ENCODE measurements at regions not wholly inside any gene's neighbourhood (a gene's known extent, or its start where the extent isn't known, plus 50 kb on each side); places are given as distances from the start of the nearest gene placed in this dataset.
"Not testable (repeated sequence)": the region's sequence is repeated elsewhere in the genome, so short reads cannot be mapped to it uniquely, and the experiment has no call there.

GRCh38 chr5:60435808-60436207 is 264.2 kb downstream of the DEPDC1B start:
- no peak for TF ChIP-seq POLR2AphosphoS5 (IDR thresholded peaks at IDR 0.05; ENCODE audit: low read depth, low read length)
- TF ChIP-seq SPI1 (IDR thresholded peaks at IDR 0.05; ENCODE audit: low read depth, low read length) = no peak
- no peak for TF ChIP-seq PAX5 (IDR thresholded peaks at IDR 0.05; ENCODE audit: insufficient read depth, low read length, severe bottlenecking)
- TF ChIP-seq TAF1 (IDR thresholded peaks at IDR 0.05; ENCODE audit: low read depth, low read length) = no peak
- FAIRE-seq (no peak), DNase-seq (ENCODE audit: insufficient read length, low spot score) (no peak)

- FAIRE-seq; DNase-seq (ENCODE audit: insufficient read length, low spot score): not testable (repeated sequence)
Measured at GRCh38 chr5:60426189-60426588, 273.8 kb downstream of the DEPDC1B start.

GRCh38 chr5:60420773-60421172 is 279.2 kb downstream of the DEPDC1B start:
- DNase-seq (ENCODE audit: insufficient read length, low spot score) = not testable (repeated sequence)

DNA sequence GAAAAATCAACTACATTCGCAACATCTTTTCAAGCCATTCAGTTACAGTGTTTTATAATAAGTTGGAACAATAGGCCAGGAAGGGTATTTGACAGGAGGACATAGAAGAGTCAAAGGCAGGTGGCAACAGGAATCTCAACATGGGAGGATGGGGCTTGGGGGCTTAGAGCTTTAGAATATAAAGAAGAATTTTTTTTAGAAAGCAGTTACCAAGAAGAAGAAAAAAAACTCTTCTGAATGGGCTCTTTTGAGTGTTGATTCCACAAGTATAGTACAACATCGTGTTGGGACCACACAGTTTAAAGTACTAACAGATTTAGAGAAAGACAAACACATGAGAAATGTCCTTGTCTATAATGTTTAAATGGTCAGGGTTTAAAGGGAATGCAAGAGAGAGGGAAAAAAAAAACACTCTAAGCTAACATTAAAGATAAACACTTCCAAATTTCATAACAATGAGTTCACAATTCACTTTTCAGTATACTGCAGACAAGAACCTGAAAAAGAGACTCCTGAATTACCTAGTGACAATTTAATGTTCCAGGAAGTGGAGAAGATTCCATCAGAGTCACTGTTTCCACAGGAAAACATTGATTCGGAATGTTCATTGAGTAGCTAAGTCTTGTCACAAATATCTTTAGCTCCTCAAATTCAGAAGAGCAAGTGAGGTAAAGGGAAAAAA is 282.3 kb downstream of the DEPDC1B start:
- DNase-seq (ENCODE audit: insufficient read length, low spot score) (no peak), FAIRE-seq (no peak)
- TF ChIP-seq POLR2A (IDR thresholded peaks at IDR 0.05; ENCODE audit: low read depth, low read length) = no peak
- no peak for TF ChIP-seq PAX5 (IDR thresholded peaks at IDR 0.05; ENCODE audit: insufficient read depth, low read length, severe bottlenecking)

More at GRCh38 chr5:60420773-60421172, 279.2 kb downstream of the DEPDC1B start:
- FAIRE-seq = not testable (repeated sequence)

DNA sequence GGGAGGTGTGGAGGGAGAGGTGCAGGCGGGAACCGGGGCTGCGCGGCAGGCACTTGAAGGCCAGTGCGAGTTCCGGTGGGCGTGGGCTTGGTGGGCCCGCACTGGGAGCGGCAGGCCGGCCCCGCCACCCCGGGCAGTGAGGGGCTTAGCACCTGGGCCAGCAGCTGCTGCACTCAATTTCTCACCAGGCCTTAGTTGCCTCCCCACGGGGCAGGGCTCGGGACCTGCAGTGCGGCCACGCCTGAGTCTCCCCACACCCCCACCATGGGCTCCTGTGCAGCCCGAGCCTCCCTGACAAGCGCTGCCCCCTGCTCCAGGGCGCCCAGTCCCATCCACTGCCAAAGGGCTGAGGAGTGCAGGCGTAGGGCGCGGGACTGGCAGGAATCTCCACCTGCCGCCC is 284.5 kb downstream of the DEPDC1B start:
- FAIRE-seq = no peak

DNA sequence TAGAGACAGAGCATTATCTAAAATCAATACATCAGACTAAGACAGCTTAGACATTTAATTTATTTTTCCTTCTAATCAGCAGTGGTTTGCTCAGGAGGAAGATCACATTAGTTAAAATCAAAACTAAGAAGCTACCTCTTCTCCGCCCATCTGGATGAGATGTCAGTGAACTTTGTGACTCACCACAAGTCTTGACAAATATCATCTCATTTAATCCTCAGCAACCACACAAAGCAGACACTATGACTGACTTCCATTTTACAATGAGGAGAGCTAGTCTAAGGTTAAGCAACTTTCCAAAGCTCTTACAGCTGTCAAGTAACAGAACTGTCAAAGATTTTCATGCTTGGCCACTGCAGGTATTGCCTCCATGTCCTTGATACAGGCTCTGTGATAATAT is 289.5 kb downstream of the DEPDC1B start:
- no peak for TF ChIP-seq POU2F2 (IDR thresholded peaks at IDR 0.05; ENCODE audit: low read depth, low read length)
- no peak for TF ChIP-seq SPI1 (IDR thresholded peaks at IDR 0.05; ENCODE audit: low read depth, low read length)
- no peak for TF ChIP-seq TAF1 (IDR thresholded peaks at IDR 0.05; ENCODE audit: low read depth, low read length)
- no peak for TF ChIP-seq PAX5 (IDR thresholded peaks at IDR 0.05; ENCODE audit: insufficient read depth, low read length, severe bottlenecking)
- no peak for TF ChIP-seq POLR2AphosphoS5 (IDR thresholded peaks at IDR 0.05; ENCODE audit: low read depth, low read length)
- TF ChIP-seq POLR2A (IDR thresholded peaks at IDR 0.05; ENCODE audit: low read depth, low read length) = no peak
- FAIRE-seq (no peak), DNase-seq (ENCODE audit: insufficient read length, low spot score) (no peak)

More for the DNA sequence above, 284.5 kb downstream of the DEPDC1B start:
- TF ChIP-seq POU2F2 (IDR thresholded peaks at IDR 0.05; ENCODE audit: low read depth, low read length) = no peak
- TF ChIP-seq POLR2AphosphoS5 (IDR thresholded peaks at IDR 0.05; ENCODE audit: low read depth, low read length) = no peak
- no peak for DNase-seq (ENCODE audit: insufficient read length, low spot score)

DNA sequence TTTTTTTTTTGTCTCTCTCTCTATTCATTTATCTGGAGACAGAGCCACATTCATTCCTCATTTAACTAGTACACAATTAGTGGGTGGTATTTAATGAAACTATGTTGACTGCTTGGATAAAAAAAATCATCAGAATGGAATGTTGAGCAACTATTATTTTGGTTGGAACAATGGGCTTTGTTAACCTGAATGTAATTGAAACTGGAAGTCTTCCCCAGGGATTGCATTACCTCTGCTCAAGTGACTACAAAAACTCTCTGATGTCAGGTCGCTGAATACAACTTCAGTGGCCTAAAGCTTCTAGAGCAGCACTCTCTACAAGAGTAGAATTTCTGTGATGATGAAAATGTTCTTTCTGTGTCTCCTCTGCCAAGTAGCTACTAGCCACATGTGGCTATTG is 295.8 kb downstream of the DEPDC1B start:
- TF ChIP-seq POLR2AphosphoS5 (IDR thresholded peaks at IDR 0.05; ENCODE audit: low read depth, low read length) = no peak
- no peak for TF ChIP-seq POLR2A (IDR thresholded peaks at IDR 0.05; ENCODE audit: low read depth, low read length)
- no peak for TF ChIP-seq POU2F2 (IDR thresholded peaks at IDR 0.05; ENCODE audit: low read depth, low read length)
- no peak for TF ChIP-seq PAX5 (IDR thresholded peaks at IDR 0.05; ENCODE audit: insufficient read depth, low read length, severe bottlenecking)
- TF ChIP-seq TAF1 (IDR thresholded peaks at IDR 0.05; ENCODE audit: low read depth, low read length) = no peak
- FAIRE-seq (no peak), DNase-seq (ENCODE audit: insufficient read length, low spot score) (no peak)

GRCh38 chr5:60403343-60404006 is 296.5 kb downstream of the DEPDC1B start:
- DNase-seq (ENCODE audit: insufficient read length, low spot score) (no peak), FAIRE-seq (no peak)
- TF ChIP-seq PAX5 (IDR thresholded peaks at IDR 0.05; ENCODE audit: insufficient read depth, low read length, severe bottlenecking) (no peak), SPI1 (IDR thresholded peaks at IDR 0.05; ENCODE audit: low read depth, low read length) (no peak), POLR2A (IDR thresholded peaks at IDR 0.05; ENCODE audit: low read depth, low read length) (no peak), POLR2AphosphoS5 (IDR thresholded peaks at IDR 0.05; ENCODE audit: low read depth, low read length) (no peak), POU2F2 (IDR thresholded peaks at IDR 0.05; ENCODE audit: low read depth, low read length) (no peak), TAF1 (IDR thresholded peaks at IDR 0.05; ENCODE audit: low read depth, low read length) (no peak)

DNA sequence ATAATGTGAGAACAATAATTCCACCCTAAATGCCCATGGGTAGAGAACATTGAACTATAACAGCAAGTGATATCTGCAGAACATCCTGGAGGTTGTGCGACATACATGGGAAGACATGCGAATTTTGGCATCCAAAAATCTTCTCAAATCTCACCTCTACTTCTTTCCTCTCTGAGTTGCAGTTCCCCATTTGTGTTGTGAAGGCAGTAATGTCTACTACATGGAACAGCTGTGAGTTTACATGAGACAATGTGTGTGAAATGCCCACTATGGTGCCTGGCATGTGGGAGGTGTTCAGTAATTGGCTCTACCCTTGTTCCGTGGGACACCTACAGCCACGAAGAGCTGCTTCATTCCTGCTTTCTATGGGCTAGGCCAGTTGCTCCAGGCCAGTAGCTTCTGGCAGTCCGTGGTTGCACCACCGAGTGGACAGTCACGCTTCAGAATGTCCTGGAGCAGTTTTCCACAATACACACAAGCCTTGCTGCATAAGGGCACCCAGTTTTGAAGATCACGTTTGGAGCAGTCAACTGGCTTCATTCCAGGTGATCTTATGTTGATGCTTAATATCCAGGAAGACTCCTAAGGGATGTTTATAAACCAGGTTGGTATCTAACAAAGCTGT is 297.7 kb downstream of the DEPDC1B start:
- TF ChIP-seq SPI1 (IDR thresholded peaks at IDR 0.05; ENCODE audit: low read depth, low read length) = peak; percentile 81
- no peak for TF ChIP-seq TAF1 (IDR thresholded peaks at IDR 0.05; ENCODE audit: low read depth, low read length)
- no peak for DNase-seq (ENCODE audit: insufficient read length, low spot score)
- FAIRE-seq = no peak

DNA sequence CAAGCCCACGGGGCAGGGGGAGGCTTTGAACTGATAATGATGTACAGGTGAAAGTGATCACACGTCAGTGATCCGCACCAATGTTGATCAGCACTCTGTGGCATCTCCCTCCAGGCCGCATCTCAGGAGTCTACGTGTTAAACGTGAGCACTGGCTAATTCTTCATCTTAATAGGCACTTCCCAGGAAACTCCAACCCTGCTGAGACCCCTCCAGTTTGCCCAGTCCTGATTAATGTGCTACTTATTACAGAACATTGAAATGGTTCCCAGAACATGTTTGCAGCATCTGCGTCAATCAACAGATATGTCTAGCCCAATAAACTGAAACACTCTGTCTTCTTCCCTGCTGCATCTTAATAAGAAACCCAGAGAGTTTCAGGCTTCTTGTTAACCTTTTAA is 298.4 kb downstream of the DEPDC1B start:
- no peak for FAIRE-seq
- TF ChIP-seq SPI1 (IDR thresholded peaks at IDR 0.05; ENCODE audit: low read depth, low read length) (no peak), POLR2A (IDR thresholded peaks at IDR 0.05; ENCODE audit: low read depth, low read length) (no peak), POLR2AphosphoS5 (IDR thresholded peaks at IDR 0.05; ENCODE audit: low read depth, low read length) (no peak), TAF1 (IDR thresholded peaks at IDR 0.05; ENCODE audit: low read depth, low read length) (no peak)
- no peak for DNase-seq (ENCODE audit: insufficient read length, low spot score)

DNA sequence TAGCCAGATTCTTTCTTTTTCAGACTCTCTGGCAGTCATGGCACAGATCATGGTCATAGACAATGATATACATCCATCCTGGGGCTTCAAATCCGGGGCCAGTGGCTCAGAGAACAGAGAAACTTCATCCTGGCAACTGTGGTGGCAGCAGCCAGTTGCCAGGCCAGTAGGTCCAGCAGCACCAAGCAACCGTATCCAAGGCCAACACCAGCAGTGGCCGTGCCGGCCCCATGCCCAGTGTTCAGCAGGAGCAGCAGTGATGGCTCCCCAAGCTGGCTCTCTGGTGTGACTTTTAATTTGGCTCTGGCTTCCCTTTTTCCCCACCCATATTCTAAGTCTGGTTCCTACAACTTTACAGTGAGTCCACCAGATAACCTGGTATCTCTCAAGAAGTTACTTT is 300.5 kb downstream of the DEPDC1B start:
- no peak for FAIRE-seq
- TF ChIP-seq POLR2AphosphoS5 (IDR thresholded peaks at IDR 0.05; ENCODE audit: low read depth, low read length) = no peak
- no peak for TF ChIP-seq TAF1 (IDR thresholded peaks at IDR 0.05; ENCODE audit: low read depth, low read length)
- TF ChIP-seq PAX5 (IDR thresholded peaks at IDR 0.05; ENCODE audit: insufficient read depth, low read length, severe bottlenecking) = no peak
- no peak for TF ChIP-seq POU2F2 (IDR thresholded peaks at IDR 0.05; ENCODE audit: low read depth, low read length)
- no peak for TF ChIP-seq SPI1 (IDR thresholded peaks at IDR 0.05; ENCODE audit: low read depth, low read length)
- no peak for TF ChIP-seq POLR2A (IDR thresholded peaks at IDR 0.05; ENCODE audit: low read depth, low read length)
- DNase-seq (ENCODE audit: insufficient read length, low spot score) = no peak

All from GM12891 (cell line).